Endothelial cell (in vitro differentiated cells): ENCODE measurements at regions not wholly inside any gene's neighbourhood (a gene's known extent, or its start where the extent isn't known, plus 50 kb on each side); places are given as distances from the start of the nearest gene placed in this dataset.

Experiments
- DNase-seq: peaks from one replicate; pipeline ENCODE4 v3.0.0; 2021; ENCODE audit warnings: low spot score
- H3K27ac Mint-ChIP-seq: one replicate; pipeline ENCODE4 v1.8.0; 2021; ENCODE audit warnings: mixed read lengths, inconsistent platforms; ENCODE audit not compliant: unreplicated experiment
- H3K27me3 Mint-ChIP-seq: one replicate; pipeline ENCODE4 v1.8.0; 2021; ENCODE audit warnings: mild to moderate bottlenecking, moderate library complexity, mixed read lengths, inconsistent platforms; ENCODE audit not compliant: unreplicated experiment
- H3K36me3 Mint-ChIP-seq: one replicate; pipeline ENCODE4 v1.8.0; 2021; ENCODE audit warnings: mild to moderate bottlenecking, low read depth, mixed read lengths, inconsistent platforms; ENCODE audit not compliant: unreplicated experiment
- H3K4me1 Mint-ChIP-seq: one replicate; pipeline ENCODE4 v1.8.0; 2021; ENCODE audit warnings: mild to moderate bottlenecking, mixed read lengths, inconsistent platforms; ENCODE audit not compliant: unreplicated experiment
- H3K4me3 Mint-ChIP-seq: one replicate; pipeline ENCODE4 v1.8.0; 2021; ENCODE audit warnings: mild to moderate bottlenecking, mixed read lengths, inconsistent platforms; ENCODE audit not compliant: unreplicated experiment
- H3K9me3 Mint-ChIP-seq: one replicate; pipeline ENCODE4 v1.8.0; 2021; ENCODE audit warnings: mixed read lengths, inconsistent platforms; ENCODE audit not compliant: unreplicated experiment
- TF ChIP-seq, protein P1 (sequence below): fragments of 200-600 bp; sonication (generic); IDR thresholded peaks from one replicate; pipeline ENCODE4 v1.5.0; 2021; ENCODE audit warnings: antibody characterized with exemption; ENCODE audit not compliant: unreplicated experiment

DNA sequence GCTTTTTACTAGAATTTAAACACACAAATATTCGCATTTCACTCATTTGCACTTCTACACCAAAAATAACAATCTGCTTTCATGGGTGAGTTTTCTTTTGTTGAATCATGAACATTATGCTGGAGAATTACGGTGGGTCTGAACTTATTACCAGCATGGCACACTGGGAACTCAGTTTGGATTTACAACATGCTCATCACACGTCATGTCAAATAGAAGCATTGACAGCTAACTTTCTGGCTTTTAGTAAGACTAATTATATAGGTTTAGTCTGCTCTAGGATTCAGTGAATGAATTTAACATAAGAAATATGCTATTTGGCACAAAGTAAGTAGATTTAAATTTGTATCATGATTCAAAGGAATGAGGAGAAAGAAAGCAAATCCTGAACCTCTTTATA is 290.4 kb downstream of the TMEM167A start:
- peaks cover 7% of the 10 kb centered on the region for H3K27me3 Mint-ChIP-seq
- TF ChIP-seq, protein P1, sequence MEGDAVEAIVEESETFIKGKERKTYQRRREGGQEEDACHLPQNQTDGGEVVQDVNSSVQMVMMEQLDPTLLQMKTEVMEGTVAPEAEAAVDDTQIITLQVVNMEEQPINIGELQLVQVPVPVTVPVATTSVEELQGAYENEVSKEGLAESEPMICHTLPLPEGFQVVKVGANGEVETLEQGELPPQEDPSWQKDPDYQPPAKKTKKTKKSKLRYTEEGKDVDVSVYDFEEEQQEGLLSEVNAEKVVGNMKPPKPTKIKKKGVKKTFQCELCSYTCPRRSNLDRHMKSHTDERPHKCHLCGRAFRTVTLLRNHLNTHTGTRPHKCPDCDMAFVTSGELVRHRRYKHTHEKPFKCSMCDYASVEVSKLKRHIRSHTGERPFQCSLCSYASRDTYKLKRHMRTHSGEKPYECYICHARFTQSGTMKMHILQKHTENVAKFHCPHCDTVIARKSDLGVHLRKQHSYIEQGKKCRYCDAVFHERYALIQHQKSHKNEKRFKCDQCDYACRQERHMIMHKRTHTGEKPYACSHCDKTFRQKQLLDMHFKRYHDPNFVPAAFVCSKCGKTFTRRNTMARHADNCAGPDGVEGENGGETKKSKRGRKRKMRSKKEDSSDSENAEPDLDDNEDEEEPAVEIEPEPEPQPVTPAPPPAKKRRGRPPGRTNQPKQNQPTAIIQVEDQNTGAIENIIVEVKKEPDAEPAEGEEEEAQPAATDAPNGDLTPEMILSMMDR, result no peak
- H3K9me3 Mint-ChIP-seq, result no peaks in the 10 kb centered on the region
- no peak for DNase-seq
- no peak overlapping the region for H3K4me3 Mint-ChIP-seq
- no peaks in the 10 kb centered on the region for H3K4me1 Mint-ChIP-seq
- no peak overlapping the region for H3K27ac Mint-ChIP-seq
- no peaks in the 10 kb centered on the region for H3K36me3 Mint-ChIP-seq

DNA sequence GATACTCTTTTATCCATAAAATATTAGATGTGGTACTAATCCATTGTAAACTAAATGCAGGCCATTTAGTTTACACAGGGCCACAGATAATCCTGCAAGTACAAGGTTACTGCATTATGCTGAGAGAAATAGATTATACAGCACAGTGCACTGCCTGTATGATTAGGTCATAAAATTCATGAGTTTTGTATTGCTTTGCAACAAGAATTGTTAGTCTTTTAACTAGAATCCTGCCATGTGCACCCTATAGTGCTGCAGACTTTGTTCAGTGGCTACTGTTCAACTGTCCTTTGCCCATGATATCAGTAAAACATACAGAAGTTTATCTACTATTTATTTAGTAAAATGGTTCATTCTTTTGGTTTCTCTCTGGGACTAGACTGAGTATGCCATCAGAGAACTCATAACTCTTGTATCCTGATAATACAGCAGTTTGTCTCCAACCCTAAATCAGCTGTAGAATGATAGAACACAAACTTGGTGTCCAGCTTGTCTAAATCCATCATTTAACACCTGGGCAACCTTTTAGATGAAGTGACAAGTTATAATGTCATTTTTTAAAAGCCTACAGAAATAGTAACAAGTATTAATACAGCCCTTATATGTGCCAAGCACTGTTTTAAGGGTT is 291.2 kb downstream of the TMEM167A start:
- Mint-ChIP-seq H3K9me3 (no peaks in the 10 kb centered on the region), H3K4me3 (no peak overlapping the region), H3K27me3 (peaks cover 4% of the 10 kb centered on the region), H3K36me3 (no peaks in the 10 kb centered on the region), H3K4me1 (no peaks in the 10 kb centered on the region), H3K27ac (no peak overlapping the region)
- no peak for DNase-seq
- TF ChIP-seq, protein P1, result no peak

DNA sequence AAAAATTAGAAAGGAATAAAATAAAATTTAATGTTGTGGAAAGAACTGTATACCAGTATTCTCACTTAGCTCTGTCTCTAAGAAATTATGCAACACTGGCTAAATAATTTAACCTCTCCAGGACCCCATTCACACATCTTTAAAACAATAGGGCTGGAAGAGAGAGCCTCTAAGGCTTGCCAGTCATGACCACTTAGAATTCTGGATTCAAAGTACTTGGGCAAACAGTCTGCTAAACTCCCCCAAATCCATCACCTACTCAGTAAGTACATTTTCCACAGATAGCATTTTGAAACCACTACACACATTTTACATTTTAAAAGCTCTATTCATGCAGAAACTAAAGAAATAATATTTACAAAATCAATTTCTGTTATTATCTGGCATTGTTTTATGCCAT is 291.7 kb downstream of the TMEM167A start:
- Mint-ChIP-seq H3K9me3 (no peaks in the 10 kb centered on the region), H3K27ac (no peak overlapping the region), H3K4me1 (no peaks in the 10 kb centered on the region), H3K27me3 (peaks cover 3% of the 10 kb centered on the region), H3K4me3 (no peak overlapping the region), H3K36me3 (no peaks in the 10 kb centered on the region)
- TF ChIP-seq, protein P1, result no peak
- no peak for DNase-seq

DNA sequence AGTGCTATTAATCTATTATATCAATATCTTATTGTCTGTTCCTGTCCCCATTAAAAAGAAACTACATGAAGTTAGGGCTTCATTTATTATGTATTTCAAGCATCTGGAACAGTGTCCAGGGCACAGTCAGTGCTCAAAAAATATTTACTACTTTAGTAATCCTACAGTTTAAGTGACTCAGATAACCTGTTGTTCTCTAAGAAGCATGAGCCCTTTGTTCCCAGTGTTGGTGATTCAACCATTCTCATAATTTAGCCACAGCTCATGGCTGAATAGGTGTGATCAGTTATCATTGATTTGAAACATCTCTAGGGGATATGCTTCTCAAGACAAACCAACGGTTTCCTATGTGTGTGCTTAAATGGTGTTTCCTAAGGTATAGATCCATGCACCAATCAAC is 292.7 kb downstream of the TMEM167A start:
- no peak overlapping the region for H3K27ac Mint-ChIP-seq
- no peaks in the 10 kb centered on the region for H3K9me3 Mint-ChIP-seq
- no peaks in the 10 kb centered on the region for H3K4me1 Mint-ChIP-seq
- TF ChIP-seq, protein P1, result no peak
- H3K4me3 Mint-ChIP-seq, result no peak overlapping the region
- H3K36me3 Mint-ChIP-seq, result no peaks in the 10 kb centered on the region
- H3K27me3 Mint-ChIP-seq, result peaks cover 2% of the 10 kb centered on the region
- no peak for DNase-seq

DNA sequence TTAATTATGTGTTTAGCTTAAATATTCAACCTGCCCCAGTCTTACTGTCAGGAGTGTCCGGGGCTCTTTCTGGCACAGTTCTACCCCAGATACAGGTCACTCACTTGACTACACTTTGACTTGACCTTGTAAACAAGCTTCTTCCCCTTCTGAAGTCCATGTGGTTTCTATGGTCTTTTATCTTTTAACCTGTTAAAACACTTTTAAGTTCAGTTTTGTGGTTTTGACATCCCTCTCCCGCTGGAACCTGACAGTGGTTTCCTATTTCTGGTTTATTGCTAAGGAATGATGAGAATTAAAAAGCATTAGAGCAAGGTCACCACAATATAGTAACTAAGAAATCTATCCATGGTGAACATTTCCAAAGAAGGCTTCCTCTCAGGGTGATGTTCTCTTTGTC is 300.1 kb downstream of the TMEM167A start:
- TF ChIP-seq, protein P1, result no peak
- H3K27me3 Mint-ChIP-seq, result peaks cover 4% of the 10 kb centered on the region
- H3K36me3 Mint-ChIP-seq, result no peaks in the 10 kb centered on the region
- no peak overlapping the region for H3K4me3 Mint-ChIP-seq
- no peak for DNase-seq
- H3K4me1 Mint-ChIP-seq, result no peaks in the 10 kb centered on the region
- no peaks in the 10 kb centered on the region for H3K9me3 Mint-ChIP-seq
- H3K27ac Mint-ChIP-seq, result no peak overlapping the region
